GM19238 (cell line): ENCODE measurements at regions not wholly inside any gene's neighbourhood (a gene's known extent, or its start where the extent isn't known, plus 50 kb on each side); places are given as distances from the start of the nearest gene placed in this dataset.

Experiments
- DNase-seq: peaks from one replicate; pipeline ENCODE4 v3.0.0; 2011; ENCODE audit warnings: low spot score; ENCODE audit not compliant: insufficient read length

DNA sequence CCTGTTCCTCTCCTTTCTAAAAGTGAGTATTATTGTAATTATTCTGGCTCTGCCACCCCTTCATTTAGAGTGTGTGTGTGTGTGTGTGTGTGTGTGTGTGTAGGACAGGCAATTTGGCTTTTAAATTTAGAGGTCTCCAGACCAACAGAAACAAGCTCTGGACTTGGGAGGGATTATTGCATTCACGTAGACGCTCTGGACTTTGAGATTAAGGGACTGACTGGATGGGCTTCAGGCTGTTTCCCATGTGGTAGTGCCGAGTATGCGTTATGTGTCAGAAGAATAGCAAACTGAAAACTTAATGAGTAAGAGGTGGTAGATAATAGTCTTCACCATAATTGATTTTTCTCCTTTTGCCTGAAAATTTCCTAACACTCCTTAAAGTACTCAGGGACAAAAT is 281.9 kb downstream of the USP25 start:
- DNase-seq, result no peak

DNA sequence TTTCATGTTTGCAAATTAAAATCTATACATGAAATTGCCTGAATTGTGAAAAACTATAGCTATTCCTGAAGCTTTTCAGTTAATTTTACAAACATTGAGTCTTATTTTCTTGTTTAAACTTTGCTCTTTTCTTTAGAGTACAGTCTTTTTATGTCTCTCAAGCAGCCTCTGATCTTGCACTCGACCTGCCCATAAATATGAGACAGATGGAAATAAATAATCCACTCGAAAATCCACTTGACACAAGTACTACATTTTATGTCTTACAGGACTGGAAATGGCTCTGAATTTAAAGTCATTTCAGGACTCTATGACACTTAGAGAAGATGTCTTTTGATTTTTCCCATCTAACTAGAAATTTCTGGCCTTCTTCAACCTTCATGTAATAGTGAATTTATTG is 283.8 kb downstream of the USP25 start:
- no peak for DNase-seq

DNA sequence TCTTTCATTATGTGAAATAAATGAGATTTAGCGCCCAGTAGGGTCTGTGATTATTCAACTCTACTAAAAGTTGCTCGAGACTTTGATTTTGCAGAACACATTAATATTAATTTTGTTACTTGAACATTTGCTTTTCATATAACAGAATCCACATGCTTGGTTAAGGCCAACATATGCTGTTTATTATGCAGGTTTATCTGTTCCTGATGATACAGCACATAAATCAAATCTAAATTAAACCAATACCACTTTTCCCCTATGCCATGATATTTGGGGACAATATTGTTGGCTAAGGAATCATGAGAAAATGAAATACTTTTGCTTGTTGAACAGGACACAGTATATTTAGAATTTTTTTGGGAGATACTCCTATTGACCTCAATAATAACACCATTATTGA is 291.1 kb downstream of the USP25 start:
- no peak for DNase-seq

DNA sequence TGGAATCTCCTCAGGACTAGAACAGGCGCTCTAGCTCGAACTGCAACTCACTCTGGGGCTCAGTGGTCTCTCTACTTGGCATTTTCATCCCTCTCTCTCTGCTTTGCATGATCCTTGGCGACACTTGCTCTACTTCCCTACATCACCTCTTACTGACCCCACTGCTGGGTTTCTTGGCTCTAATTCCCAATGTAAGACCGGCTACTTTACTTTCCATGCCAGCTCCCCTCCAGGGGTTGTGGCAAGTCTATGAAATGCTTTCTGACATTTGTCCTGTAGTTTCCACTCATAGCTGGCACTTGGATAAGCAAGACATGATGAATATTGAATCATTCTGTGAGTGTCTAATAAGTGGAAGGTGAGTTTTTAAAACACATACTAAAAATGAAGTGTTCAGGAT is 292.3 kb downstream of the USP25 start:
- DNase-seq, result no peak

DNA sequence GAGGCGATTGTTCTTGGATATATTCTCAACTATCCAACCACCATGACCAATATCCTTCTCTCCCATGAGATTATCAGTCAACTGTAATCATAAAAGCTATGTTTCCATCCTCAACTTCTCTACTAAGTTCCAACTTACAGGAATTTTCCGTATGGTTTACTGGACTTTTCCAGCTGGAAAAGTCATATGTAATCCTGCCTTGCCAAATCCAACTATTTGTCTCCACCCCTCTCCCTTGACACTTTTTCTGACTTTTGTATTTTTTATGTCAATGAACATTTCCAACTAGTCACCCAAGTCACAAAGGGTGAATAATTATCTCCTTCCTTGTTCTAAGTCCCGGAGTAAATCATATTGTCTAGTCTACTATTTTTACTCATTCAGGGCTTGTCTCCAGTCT is 293.1 kb downstream of the USP25 start:
- DNase-seq, result no peak

DNA sequence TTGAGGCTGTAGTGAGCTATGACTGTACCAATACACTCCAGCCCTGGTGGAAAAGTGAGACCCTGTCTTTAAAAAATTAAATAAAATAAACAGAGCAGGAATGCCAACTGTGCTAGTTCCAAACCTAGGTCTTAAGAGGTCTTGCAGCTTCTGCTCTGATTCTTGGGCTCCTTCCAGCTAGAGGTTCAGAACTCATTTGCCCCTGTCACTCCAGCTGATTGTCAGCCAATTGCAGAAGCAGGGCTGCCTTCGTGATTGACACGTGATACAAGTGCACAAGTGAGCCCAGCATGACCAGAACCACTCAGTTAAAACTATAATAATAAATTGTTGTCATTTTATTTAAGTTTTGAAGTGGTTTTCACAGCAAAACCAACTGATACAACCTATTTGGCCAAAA is 298.4 kb downstream of the USP25 start:
- DNase-seq, result no peak

DNA sequence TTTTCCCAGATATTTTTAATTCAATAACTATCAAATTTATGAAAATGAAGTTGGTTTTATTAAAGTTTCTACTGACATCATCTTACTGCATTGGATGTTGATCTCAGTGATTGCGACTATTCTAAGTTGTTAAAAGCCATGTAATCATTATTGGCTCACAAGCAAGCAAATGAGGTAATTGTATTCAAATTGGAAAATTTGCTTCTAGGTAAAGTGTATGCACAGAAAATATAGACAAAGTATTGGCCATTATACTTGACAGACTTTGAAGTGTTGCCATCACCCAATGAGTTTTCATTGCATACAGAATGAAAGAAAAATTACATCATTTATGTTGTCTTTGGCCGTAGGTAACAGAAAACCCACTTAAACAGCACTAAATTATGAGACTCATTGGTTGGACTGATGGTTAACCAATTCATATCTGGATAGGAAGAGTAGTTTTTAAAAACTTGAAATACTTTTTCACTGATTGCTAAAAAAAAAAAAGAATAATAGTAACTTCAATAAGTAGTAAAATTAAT is 299.2 kb downstream of the USP25 start:
- DNase-seq, result no peak

DNA sequence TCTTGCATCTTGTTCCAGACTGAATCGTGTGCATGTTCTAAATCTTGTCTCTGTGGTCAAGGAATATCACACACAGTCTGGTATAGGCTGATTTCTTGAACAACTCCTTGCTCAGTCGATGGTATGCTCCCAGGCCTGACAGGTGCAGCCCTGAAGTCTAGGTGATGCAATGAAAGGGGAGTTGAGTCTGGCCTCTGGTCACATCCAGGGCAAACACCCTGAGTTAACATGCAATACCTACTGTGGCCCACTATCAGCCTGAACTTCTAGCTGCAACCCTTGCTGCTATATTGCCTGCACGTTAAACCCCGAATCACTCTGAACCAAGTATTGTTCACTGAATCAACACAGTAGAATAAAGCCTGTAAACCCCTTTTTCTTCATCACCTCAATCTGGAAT is 303.4 kb downstream of the USP25 start:
- DNase-seq, result no peak

DNA sequence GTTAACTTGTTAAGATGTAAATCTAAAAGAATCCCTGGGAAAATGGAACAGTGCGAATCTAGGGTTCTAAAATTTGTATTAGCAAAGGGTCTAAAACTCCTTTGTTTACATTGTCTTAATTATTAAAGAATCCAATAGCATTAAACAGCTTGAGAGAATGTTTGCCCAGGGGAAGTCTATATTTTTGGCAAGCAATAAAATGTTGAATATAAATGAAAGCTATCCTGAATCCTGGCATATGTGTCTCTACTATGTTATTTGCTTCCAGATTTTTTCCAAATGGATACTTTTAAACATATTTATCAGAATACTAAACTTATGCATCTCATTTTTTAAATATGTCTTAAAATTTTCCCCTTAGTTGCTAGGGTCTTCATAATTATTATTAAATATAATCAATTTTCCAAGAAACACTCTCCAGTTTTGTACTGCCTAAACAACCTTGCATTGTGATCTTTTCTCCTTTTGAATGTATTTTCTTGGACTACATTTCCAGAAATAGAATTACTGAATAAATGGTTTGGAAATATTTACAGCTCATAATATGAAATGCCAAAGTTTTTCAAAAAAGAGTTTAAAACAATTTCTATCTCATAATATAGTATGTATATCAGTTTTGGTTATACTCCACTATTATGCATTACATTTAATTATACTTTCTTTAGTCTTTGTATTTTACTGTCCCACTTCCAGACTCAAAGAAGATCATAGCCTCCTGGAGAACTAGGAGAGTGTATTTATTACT is 304.8 kb downstream of the USP25 start:
- no peak for DNase-seq

DNA sequence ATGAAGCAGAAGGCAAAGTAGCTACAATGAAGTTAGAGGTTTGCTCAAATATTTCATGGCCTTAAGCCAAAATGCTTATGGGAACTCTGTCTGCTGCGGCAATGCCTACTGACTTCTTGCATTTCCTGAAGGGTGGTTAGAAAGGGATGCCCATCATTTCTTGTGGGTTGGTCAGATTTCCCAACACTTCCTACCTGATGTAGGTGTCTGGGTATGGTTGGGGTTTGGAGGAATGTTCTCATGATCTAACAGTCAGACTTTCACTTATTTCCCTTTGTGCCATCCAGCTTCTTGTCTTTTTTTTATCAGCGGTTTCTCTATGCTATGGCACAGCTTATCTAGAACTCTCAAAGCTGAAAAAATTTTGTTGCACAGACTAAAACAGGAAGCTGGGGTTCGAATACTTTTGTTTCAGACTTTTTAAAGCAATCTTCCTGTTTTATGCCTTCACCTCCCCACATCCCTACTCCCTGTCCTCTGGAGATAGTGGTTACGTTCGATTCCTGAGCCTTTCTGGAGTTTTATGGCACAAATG is 307.7 kb downstream of the USP25 start:
- no peak for DNase-seq

DNA sequence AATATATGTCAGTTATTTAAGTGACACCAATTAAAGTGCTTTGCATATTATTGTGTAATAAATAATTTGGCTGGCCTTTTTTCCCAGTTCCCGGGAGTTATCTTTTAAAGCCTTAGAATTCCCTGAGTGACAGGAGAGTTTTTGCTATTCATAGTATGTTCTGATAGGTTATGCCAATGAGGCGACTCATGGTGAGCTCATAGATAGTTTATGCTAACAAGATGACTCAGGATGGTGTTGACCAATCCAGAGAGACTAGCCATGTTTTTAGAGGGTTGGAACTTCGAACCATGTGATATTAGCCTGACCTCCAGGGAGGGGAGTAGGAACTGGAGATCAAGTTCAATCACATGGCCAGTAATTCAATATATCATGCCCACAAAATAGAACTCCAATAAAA is 310.8 kb downstream of the USP25 start:
- DNase-seq, result no peak

DNA sequence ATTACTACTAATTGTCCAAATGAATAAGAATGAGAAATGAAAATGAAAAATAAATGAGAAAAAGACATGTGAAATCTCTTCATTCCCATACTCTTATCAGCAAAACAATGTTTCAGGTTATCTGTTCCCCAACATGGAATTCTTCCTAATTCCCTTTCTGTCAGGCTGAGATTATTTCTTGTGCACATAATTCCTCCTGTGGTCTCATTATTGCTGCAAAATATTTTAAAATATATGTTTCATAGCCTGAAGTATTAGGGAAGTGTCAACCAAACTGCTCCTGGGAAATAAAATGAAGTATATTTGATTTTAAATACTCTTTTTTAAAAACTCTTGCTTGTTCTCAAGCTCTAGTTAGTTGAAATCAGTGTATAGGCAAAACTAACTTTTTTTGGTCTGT is 314.9 kb downstream of the USP25 start:
- DNase-seq, result no peak

DNA sequence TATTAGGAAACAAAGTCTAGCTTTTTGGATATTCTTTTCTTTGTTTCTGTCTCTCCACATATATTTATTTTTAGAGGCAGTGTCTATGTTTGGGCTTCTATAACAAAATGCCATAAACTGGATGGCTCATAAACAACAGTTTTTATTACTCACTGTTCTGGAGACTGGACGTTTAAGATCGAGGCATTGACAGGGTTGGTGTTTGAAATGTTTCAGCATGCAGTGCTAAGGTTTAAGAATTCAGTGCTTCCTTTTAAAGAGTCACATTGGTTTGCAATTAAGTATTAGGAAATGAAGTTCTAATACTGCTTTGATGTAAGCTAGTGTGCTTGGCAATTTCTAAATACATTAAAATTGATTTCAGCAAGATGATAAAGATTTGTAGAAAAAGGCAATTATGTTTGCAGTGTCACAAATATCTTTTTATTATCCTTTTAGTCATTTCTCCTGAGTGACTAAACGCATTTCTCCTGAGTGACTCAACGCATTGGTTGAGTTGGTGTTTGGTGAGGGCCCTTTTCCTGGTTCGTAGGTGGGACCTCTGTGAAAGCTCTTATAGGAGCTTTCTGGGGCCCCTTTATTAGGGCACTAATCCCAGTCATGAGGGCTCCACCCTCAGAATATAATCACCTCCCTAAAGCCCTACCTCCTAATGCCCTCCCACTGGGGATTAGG is 317.0 kb downstream of the USP25 start:
- no peak for DNase-seq

DNA sequence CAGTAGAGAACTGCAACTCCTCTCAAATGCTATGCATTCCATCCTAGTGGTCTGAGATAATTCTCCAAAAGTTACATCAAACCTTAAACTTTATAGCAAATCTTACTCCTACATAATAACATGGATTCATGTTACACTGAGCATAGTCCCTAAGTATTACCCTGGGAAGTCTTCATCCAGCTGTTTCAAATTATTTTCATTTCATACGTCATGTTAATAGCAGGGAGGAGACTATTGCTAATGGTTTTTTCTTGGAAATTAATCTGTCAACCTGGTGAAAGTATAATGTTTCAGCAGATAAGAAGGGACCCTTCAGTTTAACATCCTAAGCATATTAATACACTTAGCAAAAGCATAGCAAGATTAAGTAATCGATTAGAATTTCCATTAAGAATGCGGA is 318.1 kb downstream of the USP25 start:
- DNase-seq, result no peak

DNA sequence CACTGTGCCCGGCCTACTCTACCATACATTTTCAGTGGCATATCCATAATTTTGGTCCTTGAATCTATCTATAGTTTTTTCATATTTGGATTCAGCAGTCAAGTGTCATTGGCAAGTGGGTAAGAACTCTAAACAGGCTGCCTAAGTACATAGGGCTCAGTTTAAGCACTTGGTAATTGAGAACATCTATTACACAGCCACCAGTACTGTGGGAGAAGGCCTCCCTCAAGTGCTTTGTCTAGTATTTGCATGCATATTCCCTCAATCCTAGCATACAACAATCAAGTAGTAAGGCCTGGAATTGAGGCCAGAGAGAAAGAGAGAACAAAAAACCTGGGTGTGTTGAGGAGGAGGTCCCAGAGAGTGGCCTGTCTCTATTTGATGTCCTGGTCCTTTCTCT is 325.2 kb downstream of the USP25 start:
- no peak for DNase-seq

DNA sequence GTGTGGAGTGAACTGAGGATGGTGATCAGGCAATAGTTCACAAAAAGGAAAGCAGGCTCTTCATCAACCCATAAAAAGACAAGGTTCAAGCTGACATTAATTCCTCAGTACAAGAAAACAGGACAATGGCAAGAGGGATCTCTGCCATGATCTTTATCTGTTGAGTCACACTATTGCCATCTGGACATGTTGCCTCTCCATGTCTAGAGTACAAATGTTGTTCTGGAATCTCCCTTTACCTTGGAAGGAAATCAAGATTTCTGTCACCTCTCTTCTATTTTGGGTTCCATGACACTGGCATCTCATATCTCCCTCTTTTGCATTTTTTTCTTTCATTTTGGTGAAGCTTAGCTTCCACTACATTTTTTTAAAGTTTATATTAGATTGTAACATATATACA is 329.1 kb downstream of the USP25 start:
- DNase-seq, result no peak

DNA sequence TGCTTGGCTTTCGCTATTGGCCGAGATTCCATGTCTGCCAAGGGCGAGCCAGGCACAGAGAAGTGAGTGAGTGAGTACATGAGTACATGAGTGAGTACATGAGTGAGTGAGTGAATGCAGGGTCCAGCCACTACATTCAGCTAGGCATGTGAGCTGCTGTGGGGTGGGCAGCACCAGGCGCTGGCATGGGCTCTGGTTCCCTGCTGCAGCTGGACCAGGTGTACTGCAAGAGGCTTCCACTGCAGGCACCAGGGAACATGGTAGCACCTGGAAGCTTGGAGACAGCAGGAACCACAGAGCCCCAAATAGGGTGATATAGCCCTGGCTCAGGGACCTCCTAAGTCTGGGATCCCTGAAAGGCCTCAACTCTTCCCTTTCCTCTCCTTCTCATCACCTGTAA is 330.2 kb downstream of the USP25 start:
- DNase-seq, result no peak

DNA sequence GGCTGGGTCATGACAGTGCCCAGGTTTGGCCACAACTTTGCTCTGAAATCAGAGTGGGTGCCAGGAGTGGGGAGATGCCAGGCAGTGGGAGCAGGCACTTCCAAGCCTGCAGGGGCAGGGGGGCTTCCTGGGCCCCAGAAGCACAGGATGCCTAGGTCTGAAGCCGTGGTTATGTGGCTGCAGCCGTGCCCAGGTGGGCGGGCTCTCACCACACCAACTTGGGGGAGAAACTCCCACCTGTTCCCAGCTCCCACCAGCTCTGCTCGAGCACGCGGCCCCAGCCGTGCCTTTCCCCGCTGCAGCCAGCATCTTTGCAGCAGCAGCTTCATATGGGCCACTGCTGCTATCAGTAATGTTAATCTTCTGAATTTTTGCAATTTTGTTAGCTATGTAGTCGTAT is 331.4 kb downstream of the USP25 start:
- DNase-seq, result no peak

DNA sequence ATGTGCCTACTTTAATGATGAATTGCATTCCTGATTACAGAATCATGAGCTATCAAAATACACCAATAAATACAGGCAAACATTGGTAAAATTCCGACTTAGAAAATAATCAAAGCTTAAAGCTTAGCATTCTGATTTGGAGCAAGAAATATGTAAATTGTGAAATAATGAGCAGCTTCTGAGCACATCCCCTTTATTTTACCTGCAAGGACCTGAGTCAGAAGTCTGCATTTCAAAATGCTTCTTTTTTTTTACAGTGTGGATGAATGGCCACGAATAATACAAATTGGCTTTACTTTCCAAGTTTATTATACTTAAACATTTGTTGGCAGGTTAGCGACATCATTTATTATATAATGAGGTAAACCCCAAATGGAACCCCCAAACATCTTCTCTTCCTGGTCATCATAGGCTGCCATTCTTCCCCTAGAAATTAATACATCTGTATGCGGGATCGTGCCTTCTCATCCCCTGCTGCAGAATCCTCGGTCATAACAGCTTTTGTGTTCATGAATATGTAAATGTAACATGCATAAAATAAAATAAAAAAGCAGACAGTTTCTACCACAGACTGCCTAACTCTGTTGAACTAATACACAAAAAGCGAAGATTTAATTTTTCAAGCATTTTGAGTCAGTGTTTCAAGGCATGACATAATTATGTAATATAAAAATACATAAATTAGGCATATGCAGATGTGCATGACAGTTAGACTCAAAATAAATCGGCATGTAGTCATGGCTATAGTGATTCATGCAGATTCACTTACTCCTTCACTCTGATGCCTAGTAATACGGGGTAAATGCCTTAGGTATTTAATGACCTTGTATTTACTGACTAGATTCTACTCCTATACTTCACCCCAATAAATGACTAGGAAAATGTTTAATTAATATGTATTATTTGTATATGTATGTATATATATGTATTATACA is 339.7 kb downstream of the USP25 start:
- DNase-seq, result no peak

DNA sequence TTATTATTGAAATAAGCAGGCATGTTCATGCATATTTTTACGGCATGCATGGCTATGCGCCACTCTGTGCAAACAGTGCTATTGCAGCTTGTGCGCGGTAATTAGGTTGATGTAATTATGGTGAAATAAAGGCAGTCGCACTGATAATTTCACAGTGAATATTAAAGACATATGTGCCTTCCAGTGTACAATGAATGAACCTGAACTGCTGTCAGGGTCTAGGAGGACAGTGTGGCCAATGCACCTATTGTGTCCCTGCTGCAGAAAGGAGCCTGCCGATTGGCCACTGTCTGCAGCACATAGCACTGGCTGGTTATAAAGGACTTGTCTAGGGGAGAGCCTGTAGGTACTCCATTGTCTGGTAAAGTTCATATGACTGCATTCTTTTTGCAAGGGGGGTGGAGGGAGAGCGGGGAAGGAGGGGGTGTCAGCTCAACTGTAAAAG is 340.4 kb downstream of the USP25 start:
- DNase-seq, result no peak

DNA sequence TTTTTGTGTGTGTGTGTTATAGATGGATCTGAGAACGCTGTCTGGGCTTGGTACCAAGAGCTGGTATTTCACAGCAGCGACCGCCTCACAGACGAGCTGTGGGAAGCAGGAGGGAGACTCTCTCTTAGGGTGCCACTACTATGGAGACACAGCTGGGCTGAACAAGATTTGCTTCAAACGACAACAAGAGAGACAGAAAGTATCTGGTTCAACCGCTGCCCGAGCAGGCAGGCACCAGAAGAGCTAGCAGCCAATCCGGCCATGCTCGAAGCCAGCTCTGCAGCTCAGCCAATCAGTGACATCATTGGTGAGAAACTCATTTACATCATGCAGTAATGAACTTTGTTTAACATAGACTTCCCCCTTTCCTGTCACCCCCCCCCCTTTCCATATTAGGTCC is 341.3 kb downstream of the USP25 start:
- no peak for DNase-seq

DNA sequence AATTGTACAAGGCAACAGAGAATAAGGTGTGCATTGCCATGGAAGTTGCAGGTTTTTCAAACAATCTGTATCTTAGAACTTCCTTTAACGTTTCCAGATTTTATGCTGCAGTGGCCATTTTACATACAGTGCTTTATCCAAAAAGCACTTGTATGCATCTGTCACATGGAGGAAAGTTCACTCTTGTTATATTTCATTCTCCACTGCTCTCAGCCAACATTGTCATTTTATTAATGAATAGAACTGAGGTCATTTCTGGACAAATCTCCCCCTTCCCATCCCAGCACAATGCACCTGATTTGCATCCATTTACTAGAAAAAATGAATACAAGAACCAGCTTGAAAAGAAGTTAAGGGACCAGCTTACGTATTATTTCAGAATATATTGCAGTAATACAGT is 342.0 kb downstream of the USP25 start:
- DNase-seq, result no peak
